ENCODE measurements at regions not wholly inside any gene's neighbourhood (a gene's known extent, or its start where the extent isn't known, plus 50 kb on each side); places are given as distances from the start of the nearest gene placed in this dataset.

- no peak for DNase-seq (ENCODE audit: low read depth)
Observed at GRCh38 chr20:22315073-22315472, 269.3 kb downstream of the FOXA2 start.

DNA sequence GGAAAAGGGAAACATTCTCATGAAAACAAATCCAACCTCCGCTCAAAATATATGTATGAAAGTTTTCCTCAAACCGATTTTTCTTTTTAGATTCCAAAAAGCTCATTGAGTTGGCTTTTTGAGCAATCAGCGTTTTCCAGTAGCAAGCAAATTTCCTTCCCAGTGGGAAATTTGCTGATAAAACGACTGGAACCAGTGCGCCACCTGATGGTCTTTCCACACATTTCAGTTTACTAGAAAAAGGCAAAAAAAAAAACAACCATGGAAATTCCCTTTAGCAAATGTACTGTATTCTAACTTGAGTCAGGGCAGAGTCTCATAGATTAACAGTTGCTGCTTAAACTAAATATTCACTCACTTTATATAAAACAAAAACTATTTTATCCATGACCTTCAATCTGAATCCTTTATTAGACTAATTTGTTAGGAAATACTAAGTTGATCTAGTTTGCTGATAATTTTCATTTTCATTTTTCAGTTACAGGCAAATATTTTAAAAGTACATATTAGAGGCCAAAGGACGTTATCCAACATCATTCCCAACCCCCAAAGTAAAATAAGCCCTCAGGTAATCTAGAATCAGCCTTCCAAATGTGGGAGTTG is 271.5 kb downstream of the FOXA2 start:
- no peak for DNase-seq (ENCODE audit: low read depth)

DNA sequence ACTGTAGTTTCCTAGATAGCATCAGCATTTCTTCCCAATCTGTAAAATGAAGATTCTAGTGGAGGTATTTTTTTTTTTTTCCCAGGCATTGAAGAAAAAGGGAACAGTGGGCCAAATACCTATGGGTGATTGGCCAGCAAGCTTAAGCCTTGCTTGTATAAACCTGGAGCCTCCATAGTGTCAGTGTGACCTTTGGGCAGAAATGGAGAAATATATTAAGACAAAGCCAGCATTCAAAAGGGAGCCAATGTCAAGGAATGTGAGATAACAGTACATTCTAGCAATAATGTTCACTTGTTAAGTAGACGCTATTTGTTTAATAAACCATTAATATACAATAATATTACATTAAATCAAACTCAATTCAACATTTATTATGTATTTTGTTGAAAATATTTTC is 275.4 kb downstream of the FOXA2 start:
- DNase-seq (ENCODE audit: low read depth): no peak

DNA sequence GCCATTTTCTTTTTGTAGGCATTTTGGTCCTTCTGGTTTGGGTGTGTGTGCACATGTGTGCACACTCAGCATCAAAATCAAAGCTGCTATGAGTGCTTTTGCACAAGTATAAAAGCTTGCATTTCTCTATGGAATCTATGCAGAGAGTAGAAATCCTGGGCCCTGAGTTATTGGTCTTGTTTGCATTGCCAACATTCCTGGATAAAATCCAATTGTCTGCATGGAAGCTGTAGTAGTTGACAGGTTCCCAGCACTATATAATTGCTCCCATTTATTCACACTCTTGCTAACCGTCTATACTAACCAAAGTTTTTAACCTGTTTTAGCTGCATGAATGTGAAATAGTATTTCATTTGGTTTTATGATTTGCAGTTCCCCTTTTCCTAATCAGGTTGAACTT is 277.0 kb downstream of the FOXA2 start:
- DNase-seq (ENCODE audit: low read depth): no peak

GRCh38 chr20:22305381-22305780 is 279.0 kb downstream of the FOXA2 start:
- no peak for DNase-seq (ENCODE audit: low read depth)

DNA sequence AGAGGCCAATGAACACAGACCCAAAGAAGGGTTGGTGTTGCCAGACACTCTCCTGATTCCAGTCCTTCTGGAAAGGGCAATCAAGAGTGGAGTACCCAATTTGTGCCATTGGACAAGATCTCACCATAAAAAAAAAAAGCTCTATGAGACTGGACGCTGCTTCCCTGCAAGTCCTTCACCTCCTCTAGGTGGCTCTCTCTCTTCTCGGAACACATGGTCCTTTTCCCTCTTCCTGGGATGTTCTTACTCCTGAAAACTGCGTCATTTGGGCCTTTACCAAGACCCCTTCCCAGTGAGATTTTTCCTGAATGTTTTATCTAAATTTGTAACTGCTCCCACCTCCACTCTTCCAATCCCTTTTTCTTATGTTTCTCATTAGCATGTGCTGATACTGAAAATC is 280.8 kb downstream of the FOXA2 start:
- DNase-seq (ENCODE audit: low read depth): no peak

DNA sequence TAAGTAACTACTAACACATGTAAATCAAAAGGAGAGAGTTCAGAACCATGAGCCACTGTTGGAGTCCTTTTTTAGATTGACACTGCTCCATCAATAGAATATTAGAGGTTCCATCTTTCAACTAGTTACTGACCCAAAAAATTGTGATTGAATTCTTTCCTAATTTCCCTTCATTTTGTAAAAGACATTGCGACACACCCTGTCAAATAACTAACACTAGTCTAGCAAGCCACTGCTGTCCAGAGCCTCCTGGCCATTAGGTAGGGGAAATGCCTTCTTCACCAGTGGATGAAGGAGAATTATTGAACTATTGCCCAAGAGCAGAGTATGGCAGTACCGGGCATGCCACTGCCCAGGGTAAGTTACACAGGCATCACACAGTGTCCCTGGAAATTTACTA is 282.3 kb downstream of the FOXA2 start:
- no peak for DNase-seq (ENCODE audit: low read depth)

GRCh38 chr20:22293886-22294285 is 290.5 kb downstream of the FOXA2 start:
- DNase-seq (ENCODE audit: low read depth): no peak

DNA sequence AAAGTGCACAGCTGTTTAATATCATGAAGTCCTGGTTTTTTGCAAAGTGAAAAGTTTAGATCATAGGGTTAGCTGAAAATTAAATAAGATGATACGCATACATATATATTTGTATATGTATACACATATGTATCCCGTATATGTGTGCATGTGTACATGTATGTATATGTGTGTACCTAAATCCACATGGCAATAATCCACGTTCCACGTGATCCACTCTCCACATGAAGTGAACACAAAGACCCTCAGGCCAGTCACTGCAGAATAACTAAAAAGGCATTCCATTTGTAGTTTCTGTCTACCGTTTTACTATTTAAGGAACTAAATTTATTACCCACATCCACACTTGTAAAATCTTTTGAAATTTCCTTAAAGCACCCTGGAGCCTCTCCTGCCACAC is 294.9 kb downstream of the FOXA2 start:
- DNase-seq (ENCODE audit: low read depth): no peak

DNA sequence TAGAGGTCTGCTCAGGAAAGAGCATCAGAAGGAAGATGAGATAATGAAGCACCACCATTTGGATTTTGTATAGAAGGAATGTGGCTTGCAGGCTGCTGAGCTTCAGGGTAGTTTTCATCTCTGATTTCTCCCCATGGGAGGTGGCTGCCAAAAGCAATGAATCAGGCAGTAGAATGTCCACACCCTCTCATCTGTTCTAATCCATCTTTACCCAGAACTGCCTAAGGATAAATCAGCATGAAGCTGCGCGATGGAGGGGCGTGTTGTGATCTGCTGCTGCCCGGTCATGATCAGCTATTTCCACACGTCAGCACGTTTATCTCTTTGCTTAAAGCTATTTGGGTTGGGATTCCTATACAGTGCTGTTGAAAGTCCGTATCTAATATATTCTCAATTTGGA is 295.4 kb downstream of the FOXA2 start:
- no peak for DNase-seq (ENCODE audit: low read depth)

- DNase-seq (ENCODE audit: low read depth): no peak
Observed at GRCh38 chr20:22288156-22288555, 296.2 kb downstream of the FOXA2 start.

- DNase-seq (ENCODE audit: low read depth): no peak
Observed at GRCh38 chr20:22285555-22285954, 298.8 kb downstream of the FOXA2 start.

DNA sequence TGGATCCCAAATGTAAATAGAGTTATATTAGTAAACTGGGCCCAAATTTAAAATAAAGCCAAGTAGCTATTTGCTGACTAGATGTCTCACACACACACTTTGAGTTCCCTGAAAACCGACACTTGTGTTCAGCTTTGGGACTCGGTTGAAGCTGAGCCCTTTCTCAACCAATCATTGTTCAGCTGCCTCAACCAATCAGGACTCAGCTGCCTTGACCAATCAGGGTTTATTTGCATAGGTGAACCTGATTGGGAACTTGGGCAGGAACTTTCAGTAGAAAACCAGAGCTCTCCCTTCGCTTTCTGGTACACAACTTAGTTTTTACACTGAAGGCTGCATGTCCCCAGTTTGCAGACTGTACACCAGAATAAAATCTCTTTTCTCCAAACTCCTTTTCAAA is 301.7 kb downstream of the FOXA2 start:
- DNase-seq (ENCODE audit: low read depth): no peak

DNA sequence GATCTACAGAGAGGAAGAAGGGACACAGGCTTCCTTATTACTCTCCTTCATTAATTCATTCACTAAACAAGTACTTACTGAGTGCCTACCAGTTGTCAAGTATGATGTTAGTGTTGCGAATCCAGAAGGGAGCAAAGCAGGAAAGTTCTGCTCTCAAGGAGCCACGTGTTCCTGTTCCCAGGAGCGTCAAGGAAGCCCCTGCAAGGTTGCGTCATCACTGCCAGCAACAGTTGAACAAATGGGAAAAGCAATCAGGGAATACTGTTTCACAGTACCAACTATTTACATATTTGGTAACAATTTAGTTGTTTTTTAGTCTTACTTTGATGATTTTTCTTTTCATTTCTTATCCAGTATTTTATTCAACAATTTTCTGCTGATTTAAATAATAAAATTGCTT is 310.0 kb downstream of the FOXA2 start:
- DNase-seq (ENCODE audit: low read depth): no peak

GRCh38 chr20:22268675-22269074 is 315.7 kb downstream of the FOXA2 start:
- DNase-seq (ENCODE audit: low read depth): no peak

DNA sequence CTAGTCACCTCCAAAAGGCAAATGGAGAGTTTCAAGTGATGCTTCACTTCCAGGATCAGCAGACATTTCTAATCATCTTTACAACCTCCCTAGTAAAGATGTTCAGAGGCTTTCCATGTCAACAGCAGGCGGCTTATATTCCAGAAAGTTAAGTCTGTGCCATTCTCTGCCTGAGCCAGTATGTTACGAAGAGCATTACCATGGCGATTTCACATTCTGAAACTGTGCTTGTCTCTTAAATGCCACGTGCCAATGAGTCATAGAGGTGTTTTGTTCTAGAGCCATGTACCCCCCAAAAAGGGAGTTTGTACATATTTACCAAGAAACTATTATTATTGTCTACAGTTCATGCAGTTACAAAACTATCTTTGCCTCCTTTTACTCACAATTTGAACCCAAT is 319.5 kb downstream of the FOXA2 start:
- DNase-seq (ENCODE audit: low read depth): no peak

GRCh38 chr20:22260506-22260905 is 323.9 kb downstream of the FOXA2 start:
- no peak for DNase-seq (ENCODE audit: low read depth)

GRCh38 chr20:22257912-22258311 is 326.5 kb downstream of the FOXA2 start:
- no peak for DNase-seq (ENCODE audit: low read depth)

GRCh38 chr20:22248051-22248667 is 336.2 kb downstream of the FOXA2 start:
- no peak for DNase-seq (ENCODE audit: low read depth)

DNA sequence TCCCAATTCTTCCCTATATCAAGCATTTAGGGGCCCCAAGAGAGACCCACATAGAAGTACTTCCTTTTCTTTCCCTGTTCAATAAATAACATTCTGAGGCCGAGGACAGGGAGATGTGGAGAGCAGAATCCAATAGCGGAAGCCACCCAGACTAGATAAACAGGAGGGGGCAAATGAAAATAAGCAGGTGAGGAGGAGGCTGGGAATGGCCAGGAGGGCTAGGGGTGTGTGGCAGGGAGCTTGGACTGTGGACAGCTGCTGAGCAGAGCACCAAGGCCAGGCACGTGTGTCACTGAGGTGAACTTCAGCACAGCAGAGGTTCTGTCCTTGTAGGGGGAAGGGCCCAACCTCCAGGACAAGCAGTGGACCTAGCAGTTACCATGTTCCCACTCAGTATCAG is 339.2 kb downstream of the FOXA2 start:
- no peak for DNase-seq (ENCODE audit: low read depth)

DNA sequence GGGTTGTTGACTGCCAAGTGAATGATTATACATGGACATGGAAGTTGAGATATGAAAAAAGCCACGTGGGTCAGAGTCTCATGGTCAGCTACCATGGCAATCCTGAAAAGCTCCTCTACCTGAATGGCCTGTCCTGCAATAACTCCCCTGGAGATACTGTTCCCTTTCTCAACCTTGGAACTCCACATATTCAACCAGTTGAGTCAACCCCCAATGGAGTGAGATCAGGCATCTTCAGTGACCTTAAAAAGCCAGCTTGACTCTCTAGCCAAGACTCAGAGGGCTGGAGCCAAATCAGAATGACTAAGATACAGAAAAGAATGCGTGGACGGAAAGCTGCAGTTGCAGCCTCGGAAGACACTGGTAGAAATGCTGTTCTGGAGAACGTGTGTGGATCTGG is 341.3 kb downstream of the FOXA2 start:
- no peak for DNase-seq (ENCODE audit: low read depth)

DNA sequence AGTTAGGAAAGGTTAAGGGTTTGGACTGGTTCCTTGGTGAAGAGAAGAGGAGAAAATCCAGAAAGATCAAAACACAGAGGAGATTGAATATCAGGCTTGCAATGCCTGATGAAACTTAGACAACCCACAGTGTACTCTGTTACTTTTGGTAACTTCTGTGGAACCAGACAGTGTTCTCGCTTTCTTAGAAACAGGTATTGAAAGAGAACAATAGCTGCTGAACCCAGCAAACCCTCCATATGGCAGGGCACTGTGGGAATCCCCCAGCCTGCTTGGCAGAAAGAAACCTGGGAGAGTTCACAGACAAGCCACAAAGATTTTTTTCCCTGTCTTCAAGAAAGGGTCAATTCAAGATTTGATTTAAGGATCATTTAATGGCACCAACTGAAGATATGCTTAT is 342.8 kb downstream of the FOXA2 start:
- DNase-seq (ENCODE audit: low read depth): no peak

DNA sequence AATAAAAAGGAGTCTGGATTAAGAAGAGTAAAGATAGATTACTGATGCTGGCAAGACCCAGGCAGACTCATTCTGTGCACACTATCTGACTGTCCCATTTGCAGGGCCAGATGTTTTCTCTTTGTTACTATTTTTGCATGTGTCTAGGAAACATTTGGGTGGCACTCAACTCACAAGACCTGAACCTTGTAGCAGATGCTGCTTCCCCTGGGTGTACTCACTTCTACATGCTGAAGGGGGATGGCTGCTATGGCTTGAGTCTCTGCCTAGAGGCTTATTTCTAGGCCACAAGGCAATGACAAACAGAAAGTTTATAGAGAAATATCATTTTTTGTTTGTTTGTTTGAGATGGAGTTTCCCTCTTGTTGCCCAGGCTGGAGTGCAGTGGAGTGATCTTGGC is 351.4 kb downstream of the FOXA2 start:
- no peak for DNase-seq (ENCODE audit: low read depth)

GRCh38 chr20:22232473-22232872 is 351.9 kb downstream of the FOXA2 start:
- DNase-seq (ENCODE audit: low read depth): no peak

Data from stimulated activated CD8-positive, alpha-beta memory T cell treated with anti-CD3 and anti-CD28 coated beads, Interleukin-15, amount 100 ng/mL, for 24 hours (primary cell).